DMS114 treated with DMSO at 0.1 percent for 48 hours (cell line): ENCODE measurements at regions not wholly inside any gene's neighbourhood (a gene's known extent, or its start where the extent isn't known, plus 50 kb on each side); places are given as distances from the start of the nearest gene placed in this dataset.
"Not testable (repeated sequence)": the region's sequence is repeated elsewhere in the genome, so short reads cannot be mapped to it uniquely, and the experiment has no call there.

Experiments used
- DNase-seq: peaks from one replicate; lab custom pipeline; 2025; ENCODE audit not compliant: unreplicated experiment; lab: John Stamatoyannopoulos, UW

DNA sequence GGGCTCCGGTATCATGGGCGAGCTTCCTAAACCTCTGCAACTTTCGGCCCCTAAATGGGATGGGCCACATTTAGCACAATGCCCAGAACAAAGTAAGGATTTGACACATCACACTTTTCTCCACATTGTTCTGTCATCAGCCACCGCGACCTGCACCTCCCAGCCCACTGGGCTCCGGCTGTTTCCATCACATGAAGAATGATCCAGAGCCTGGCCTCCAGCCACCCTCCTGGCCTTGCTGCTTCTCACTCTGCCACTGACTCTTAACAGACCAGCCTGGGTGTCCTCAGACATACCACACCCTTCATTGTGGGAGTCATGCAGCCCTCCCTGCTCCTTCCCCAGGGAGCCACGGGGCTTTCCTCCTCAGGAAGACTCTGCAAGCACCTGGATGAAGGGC is 113.7 kb downstream of the IGLL1 start:
- DNase-seq = no peak

DNA sequence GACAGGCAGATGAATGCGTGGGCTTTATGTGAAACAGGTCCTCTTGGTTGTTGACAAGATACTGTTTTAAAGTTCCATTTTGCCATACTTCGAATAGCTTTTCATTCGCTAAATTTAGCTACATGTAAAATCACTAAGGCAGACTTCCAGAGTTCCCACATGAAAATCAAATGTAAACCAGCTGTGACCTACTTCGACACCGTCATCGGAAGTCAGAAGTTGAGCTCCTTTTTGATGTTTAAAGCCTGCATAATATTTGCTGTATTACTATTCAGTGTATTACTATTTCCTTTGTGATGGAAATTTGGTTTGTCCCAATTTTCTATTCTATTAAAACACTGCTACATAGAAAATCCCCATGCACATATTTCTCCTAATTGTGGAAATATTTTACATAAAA is 115.3 kb downstream of the IGLL1 start:
- DNase-seq = not testable (repeated sequence)

DNA sequence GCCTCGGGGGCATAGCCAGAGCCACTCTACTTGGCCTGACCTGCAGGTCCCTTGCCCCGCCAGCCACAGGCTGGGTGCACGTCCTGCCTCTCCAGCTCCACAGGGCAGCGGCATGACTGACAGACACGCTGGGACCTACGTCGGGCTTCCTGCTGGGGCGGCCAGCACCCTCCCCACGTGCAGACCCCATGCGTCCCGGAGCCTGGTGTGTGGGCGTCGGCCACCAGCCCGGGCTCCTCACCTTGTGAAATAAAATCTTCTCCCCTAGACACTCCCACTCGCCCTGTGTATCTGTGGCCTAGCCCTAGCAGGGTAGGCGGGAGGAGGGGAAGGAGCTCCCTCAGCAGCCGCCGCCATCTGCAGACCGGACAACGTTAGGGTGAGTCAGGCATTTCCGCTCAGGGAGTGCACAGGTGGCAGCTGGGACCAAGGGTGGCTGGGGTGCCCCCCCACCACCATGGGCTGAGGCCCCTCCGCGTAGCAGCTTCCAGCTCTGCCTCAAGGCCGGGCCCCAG is 119.5 kb downstream of the IGLL1 start:
- not testable (repeated sequence) for DNase-seq

DNA sequence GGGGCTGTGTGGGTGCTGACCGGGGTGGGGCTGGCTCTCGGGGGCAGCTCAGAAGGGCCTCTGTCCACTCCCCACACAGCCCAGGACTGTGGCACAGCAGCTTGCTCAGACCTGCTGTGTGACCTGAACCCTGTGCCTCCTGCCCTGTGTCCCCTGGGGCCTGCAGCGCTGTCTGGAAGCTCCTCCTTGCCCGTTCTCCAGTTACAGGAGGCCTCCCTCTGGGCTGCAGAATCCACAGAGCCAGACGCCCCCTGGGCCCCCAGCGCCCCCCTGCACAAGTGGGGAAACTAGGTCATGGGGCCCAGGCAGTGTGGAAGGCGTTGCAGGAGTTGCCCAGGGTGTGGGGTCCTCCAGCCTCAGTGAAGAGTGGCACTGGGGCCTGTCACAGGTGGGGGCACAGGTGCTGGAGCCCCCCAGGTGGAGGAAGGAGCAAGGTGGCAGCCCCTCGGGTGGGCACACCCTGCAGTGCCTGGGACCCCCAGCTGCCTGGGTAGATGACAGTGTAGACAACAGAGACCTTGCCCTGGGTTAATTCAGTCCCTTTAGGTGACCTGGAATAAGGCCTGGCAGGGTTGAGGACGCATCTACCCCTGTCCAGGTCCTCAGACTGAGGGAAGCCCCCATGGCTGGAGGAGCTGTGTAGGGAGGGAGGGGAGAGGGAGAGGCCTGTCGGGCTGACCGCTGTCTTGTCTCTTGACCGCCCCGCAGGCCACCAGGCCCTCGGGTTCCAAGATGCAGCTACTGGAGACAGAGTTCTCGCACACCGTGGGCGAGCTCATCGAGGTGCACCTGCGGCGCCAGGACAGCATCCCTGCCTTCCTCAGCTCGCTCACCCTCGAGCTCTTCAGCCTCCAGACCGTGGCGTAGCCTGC is 120.2 kb downstream of the IGLL1 start:
- not testable (repeated sequence) for DNase-seq

DNA sequence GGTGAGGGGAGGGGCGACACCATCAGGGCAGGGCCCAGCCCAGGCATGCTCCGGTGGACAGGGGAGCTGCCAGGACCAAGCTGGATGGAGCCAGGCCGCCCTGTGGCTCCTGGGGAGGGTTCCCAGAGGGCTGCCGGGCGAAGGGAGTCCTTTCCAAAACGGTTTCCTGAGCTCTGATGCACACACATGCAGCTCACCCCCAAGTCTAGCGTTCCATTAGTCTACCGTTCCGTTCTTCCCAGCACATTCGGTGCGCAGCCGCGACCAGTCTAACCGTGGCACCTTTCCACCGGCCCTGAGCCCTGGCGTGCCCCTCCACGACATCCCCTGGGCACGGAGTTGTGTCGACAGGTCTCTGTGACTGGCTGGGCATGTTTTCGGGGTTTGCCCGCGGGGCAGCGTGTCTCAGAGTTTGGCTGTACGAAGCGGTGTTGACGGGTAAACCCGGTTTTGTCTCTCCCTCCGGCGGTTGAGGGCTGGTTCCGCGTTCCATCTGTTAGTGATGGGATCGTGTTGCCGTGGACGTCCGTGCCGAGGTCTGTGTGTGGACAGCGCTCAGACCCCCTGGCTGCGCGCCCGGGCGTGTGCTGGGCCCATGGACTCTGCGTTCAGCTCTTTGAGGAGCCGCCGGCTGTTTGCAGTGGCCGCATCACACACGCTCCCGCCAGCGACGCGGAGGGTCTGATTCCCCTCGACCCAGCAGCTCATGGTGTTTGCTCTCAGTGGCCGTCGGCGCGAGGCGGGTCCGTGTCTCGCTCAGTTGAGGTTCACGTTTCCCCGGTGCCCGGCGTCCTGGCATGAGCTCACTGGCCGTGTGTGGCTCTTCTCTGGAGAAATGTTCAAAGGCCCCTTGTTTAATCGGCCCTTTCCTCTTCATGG is 121.2 kb downstream of the IGLL1 start:
- no peak for DNase-seq

DNA sequence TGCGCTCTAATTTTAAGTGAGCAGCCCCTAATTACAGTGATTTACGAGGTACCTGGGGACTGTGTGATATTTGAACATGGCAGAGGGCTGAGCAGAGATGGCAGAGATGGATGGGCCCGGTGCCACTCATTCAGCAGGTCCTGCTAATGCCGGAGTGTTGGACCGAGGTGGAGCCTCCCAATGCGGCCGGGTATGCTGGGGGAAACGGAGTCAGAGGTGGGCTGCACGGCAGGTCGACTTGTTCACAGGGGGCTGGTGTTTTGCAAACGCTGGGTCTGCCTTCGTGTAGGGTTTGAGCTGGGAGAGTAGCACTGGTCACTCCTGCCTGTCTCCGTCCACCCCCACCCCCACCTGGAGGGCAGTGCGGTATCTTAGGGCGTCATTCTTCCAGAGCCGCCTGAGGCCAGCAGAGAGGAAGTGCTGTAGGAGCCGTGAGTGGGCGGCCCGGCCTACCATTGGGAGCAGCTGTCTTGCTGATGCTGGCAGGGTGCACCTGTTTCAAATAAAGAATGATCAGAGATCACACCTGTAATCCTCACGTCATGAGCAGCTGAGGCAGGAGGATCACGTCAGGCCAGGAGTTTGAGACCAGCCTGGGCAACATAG is 122.6 kb downstream of the IGLL1 start:
- no peak for DNase-seq

DNA sequence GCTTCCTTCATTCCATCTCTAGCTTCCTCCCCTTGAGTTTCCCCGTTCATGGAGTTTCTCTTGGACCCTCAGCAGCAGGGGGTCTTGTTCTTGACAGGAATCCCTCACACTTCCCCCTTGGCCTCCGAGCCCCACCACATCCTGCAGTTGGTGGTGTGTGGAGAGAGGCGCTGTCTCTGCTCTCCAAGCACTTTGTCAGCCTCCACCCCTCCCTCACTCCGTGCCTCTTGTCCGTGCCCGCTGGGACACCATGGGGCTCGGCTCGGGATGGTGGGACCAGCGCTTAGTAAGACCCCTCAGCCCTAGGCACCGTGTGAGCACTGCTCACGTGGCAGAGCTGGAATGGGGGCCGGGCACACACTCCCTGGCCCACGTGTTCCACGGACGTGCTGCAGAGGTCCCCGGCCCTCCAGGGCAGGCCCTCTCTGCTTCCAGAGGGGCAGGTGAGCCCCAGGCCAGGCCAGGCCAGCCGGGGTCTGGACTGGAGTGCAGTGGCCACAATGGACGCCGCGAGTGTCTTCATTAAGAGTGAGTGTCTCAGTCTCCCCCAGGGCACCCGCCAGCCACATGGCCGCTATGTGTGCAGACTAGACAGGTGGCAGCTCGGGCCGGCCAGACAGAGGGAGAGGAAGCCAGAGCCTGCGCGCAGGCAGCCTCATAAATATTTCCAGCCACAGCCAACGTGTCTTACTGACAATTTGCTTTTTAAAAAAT is 123.3 kb downstream of the IGLL1 start:
- DNase-seq = not testable (repeated sequence)

DNA sequence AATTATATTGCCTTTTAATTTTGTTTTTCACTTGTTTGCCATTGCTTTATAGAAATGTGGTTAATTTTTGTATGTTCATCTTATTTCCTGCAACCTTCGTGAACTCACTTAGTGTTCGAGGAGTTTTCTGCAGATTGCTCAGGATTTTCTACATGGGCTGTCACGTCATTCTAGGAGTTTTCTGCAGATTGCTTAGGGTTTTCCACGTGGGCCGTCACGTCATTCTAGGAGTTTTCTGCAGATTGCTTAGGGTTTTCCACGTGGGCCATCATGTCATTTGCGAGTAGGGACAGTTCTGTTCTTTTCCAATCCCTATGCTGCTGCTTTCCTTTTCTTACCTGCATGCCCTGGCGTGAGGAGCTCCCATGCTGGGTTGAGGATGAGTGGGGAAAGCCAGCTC is 125.7 kb downstream of the IGLL1 start:
- not testable (repeated sequence) for DNase-seq

DNA sequence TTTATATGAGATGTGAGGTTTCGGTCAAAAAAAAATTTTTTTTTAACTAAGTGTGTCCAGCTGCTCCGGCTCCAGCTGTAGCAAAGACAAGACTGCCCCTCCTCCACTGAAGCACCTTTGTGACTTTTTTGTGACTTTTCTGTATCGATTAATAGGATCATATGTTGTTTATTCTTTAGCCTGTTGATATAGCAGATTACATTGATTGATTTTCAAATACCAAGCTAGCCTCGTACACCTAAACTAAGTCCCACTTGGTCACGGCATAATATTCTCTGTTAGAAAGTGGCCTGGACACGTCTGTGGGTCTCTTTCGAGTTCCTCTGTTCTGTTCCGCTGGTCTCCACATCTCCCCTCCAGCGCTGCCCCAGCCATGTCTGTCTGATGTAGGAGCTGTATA is 126.8 kb downstream of the IGLL1 start:
- DNase-seq = no peak

GRCh38 chr22:23452231-23453010 is 127.7 kb downstream of the IGLL1 start:
- DNase-seq = no peak

- not testable (repeated sequence) for DNase-seq
Observed at GRCh38 chr22:23451452-23452230, 128.4 kb downstream of the IGLL1 start.

DNA sequence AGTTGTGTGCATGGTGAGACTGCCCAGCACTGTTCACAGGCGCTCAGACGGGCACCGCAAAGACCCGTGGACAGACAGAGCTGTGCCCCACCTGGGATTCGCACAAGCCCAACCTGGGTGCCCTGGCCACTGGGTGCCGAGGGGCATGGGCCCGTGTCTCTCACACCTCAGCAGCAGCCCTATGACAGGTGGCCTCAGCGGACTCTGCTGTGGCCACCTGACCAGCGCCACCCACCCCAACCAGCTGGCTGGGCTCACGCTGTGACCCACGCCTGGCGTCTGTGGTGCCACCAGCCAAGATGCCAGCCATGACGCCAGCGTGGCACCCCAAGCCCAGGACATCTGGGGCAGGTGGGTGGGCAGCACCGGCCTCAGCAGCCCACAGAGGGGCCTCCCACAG is 129.3 kb downstream of the IGLL1 start:
- not testable (repeated sequence) for DNase-seq

- no peak for DNase-seq
Observed at GRCh38 chr22:23450434-23450795, 129.7 kb downstream of the IGLL1 start.

- not testable (repeated sequence) for DNase-seq
Observed at GRCh38 chr22:23449748-23450433, 130.2 kb downstream of the IGLL1 start.

DNA sequence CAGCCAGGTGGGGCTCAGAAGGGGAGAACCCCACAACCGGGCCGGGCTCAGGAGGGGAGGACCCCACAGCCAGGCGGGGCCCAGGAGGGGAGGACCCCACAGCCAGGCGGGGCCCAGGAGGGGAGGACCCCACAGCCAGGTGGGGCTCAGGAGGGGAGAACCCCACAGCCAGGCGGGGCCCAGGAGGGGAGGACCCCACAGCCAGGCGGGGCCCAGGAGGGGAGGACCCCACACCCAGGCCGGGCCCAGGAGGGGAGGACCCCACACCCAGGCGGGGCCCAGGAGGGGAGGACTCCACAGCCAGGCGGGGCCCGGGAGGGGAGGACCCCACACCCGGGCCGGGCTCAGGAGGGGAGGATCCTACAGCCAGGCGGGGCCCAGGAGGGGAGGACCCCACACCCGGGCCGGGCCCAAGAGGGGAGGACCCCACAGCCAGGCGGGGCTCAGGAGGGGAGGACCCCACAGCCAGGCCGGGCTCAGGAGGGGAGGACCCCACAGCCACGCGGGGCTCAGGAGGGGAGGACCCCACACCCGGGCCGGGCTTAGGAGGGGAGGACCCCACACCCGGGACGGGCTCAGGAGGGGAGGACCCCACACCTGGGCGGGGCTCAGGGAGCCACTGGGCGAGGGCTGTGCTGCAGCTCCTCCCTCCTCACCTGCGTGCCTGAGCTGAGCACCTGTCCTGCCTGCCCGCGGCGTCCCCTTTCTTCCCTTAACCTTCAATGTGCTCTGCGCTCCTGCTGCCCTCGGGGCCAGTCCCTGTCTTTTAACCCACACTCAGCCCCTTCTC is 131.4 kb downstream of the IGLL1 start:
- not testable (repeated sequence) for DNase-seq

DNA sequence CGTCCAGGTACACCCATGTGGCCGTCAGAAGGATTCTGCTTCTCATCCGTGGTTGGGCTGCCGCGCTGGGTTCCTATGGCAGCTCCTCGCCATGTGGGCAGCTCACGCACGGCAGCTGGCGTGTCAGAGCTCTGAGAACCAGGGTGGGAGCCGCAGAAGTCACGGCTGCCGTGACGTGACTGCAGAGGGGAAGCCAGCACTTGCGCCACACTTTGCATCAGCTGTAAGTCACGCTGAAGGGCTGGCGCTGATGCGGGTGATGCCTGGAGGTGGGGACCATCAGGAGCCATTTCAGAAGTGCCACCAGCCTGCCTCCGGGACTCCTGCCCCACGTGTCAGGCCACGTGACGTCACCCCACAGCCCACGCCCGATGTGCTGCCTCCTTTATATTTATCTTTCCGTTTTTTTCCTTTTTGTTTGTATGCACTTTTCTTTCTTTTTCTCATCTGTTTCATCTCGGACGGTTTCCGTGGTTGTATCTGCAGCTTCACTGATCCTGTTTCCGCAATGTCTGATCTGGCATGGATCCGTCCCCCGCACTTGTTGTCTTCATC is 133.2 kb downstream of the IGLL1 start:
- DNase-seq = no peak

DNA sequence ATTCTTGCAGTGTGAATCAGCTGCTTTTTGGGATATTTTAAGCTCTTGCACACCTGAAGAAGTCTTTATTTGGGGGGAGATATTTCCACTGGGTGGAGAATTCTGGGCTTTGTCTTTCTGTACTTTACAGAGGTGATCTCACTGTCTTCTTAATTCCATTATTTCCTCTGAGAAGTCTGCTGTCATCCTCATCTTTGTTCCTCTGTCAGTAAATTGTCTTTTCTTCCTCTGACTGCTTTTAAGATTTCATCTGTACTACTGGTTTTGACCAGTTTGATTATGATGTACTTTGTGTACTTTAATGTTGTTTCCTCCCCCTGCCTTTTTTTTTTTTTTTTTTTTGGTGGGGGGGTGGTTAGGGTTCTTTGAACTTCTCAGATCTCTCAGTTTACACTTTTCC is 133.9 kb downstream of the IGLL1 start:
- not testable (repeated sequence) for DNase-seq
